IMR-90 (cell line): ENCODE measurements at regions not wholly inside any gene's neighbourhood (a gene's known extent, or its start where the extent isn't known, plus 50 kb on each side); places are given as distances from the start of the nearest gene placed in this dataset.

ENCODE experiments used
- ATAC-seq: fragments of 200-7000 bp; cut with Tn5 transposase; 2 replicates; pipeline ENCODE4 v1.9.1; 2020; ENCODE audit warnings: low read depth, mild to moderate bottlenecking, moderate library complexity
- BruUV-seq: library from RNA; stranded (reverse); fragments of 400-500 nt; replicated peaks from 2 replicates; lab custom pipeline; 2021; lab: Mats Ljungman, UMichigan
- CTCF ChIA-PET: fragments of 300-600 bp; formaldehyde crosslinking; extraction: SDS; loops from one replicate; lab custom pipeline; 2021; ENCODE audit warnings: antibody characterized with exemption; lab: Yijun Ruan, JAX
- POLR2A ChIA-PET: fragments of 300-600 bp; sonication (Branson Sonifier 250); formaldehyde crosslinking; loops from one replicate; lab custom pipeline; 2022; ENCODE audit warnings: antibody characterized with exemption; ENCODE audit not compliant: unreplicated experiment; lab: Charles Lee
- DNase-seq: peaks from one replicate; pipeline ENCODE4 v3.0.0; 2013
- H2AFZ ChIP-seq: replicated peaks from 2 replicates; pipeline ENCODE3; 2013; ENCODE audit warnings: low read length, mild to moderate bottlenecking; ENCODE audit not compliant: poor library complexity
- H2AK5ac ChIP-seq: 2 replicates; pipeline ENCODE4 v1.6.1; 2013; ENCODE audit warnings: low read depth, low read length, inconsistent platforms
- H2AK9ac ChIP-seq: replicated peaks from 2 replicates; pipeline ENCODE3; 2013; ENCODE audit warnings: mild to moderate bottlenecking, low read depth, low read length, moderate library complexity; ENCODE audit not compliant: poor library complexity
- H2BK120ac ChIP-seq: 2 replicates; pipeline ENCODE4 v1.6.1; 2013; ENCODE audit warnings: low read depth, low read length, inconsistent platforms
- H2BK15ac ChIP-seq: 3 replicates; pipeline ENCODE4 v1.6.1; 2013; ENCODE audit warnings: low read depth, low read length, inconsistent platforms
- H2BK20ac ChIP-seq: 2 replicates; pipeline ENCODE4 v1.6.1; 2013; ENCODE audit warnings: low read depth, mild to moderate bottlenecking, inconsistent platforms, low read length, moderate library complexity
- H2BK5ac ChIP-seq: 2 replicates; pipeline ENCODE4 v1.6.1; 2013; ENCODE audit warnings: mild to moderate bottlenecking, low read depth, low read length, inconsistent platforms; ENCODE audit not compliant: poor library complexity, severe bottlenecking
- H3K14ac ChIP-seq: replicated peaks from 2 replicates; pipeline ENCODE4 v1.6.1; 2013; ENCODE audit warnings: low read depth, low read length, inconsistent platforms
- H3K18ac ChIP-seq: 2 replicates; pipeline ENCODE4 v1.6.1; 2013; ENCODE audit warnings: low read depth, low read length, control low read depth
- H3K23ac ChIP-seq: 2 replicates; pipeline ENCODE4 v1.6.1; 2013; ENCODE audit warnings: low read depth, low read length, inconsistent platforms
- H3K27ac ChIP-seq: 2 replicates; pipeline ENCODE4 v1.5.1; 2013; ENCODE audit warnings: mild to moderate bottlenecking, control low read depth, low read length; ENCODE audit not compliant: insufficient read depth
- H3K27me3 ChIP-seq: 2 replicates; pipeline ENCODE4 v1.6.1; 2013; ENCODE audit warnings: low read length; ENCODE audit not compliant: control insufficient read depth, insufficient read depth
- H3K36me3 ChIP-seq: 2 replicates; pipeline ENCODE4 v1.6.1; 2013; ENCODE audit warnings: low read length, mixed read lengths; ENCODE audit not compliant: control insufficient read depth, insufficient read depth
- H3K4ac ChIP-seq: 2 replicates; pipeline ENCODE4 v1.6.1; 2013; ENCODE audit warnings: low read depth, low read length, inconsistent platforms
- H3K4me1 ChIP-seq: 2 replicates; pipeline ENCODE4 v1.6.1; 2013; ENCODE audit warnings: low read length, mixed read lengths; ENCODE audit not compliant: control insufficient read depth, insufficient read depth
- H3K4me2 ChIP-seq: 2 replicates; pipeline ENCODE4 v1.6.1; 2013; ENCODE audit warnings: low read depth, mild to moderate bottlenecking, control low read depth, low read length, moderate library complexity
- H3K4me3 ChIP-seq: 2 replicates; pipeline ENCODE4 v1.5.1; 2013; ENCODE audit warnings: low read depth, mild to moderate bottlenecking, control low read depth, low read length, moderate library complexity; ENCODE audit not compliant: insufficient read depth
- H3K56ac ChIP-seq: 2 replicates; pipeline ENCODE4 v1.6.1; 2013; ENCODE audit warnings: low read length, inconsistent platforms; ENCODE audit not compliant: insufficient read depth; ENCODE audit errors: extremely low read depth
- H3K79me1 ChIP-seq, 2 experiments: 2 replicates each; pipeline ENCODE4 v1.6.1; 2013; ENCODE audit warnings: low read length in 2 of 2, inconsistent platforms in 1 of 2, low read depth in 1 of 2
- H3K9ac ChIP-seq: 2 replicates; pipeline ENCODE4 v1.6.1; 2013; ENCODE audit warnings: low read depth, low read length, control low read depth
- H3K9me1 ChIP-seq: 2 replicates; pipeline ENCODE4 v1.6.1; 2013; ENCODE audit warnings: low read length, inconsistent platforms; ENCODE audit not compliant: insufficient read depth
- H3K9me3 ChIP-seq: 2 replicates; pipeline ENCODE4 v1.6.1; 2013; ENCODE audit warnings: low read length; ENCODE audit not compliant: control insufficient read depth, insufficient read depth
- H4K20me1 ChIP-seq: 2 replicates; pipeline ENCODE4 v1.6.1; 2013; ENCODE audit warnings: low read length, inconsistent platforms; ENCODE audit not compliant: insufficient read depth
- H4K5ac ChIP-seq: 2 replicates; pipeline ENCODE4 v1.6.1; 2013; ENCODE audit warnings: mild to moderate bottlenecking, low read depth, low read length, control low read depth
- H4K8ac ChIP-seq, 2 experiments: 2 replicates each; pipeline ENCODE4 v1.6.1; 2013; ENCODE audit warnings: low read depth in 2 of 2, low read length in 2 of 2, control low read depth in 1 of 2, inconsistent platforms in 1 of 2
- H4K91ac ChIP-seq: 2 replicates; pipeline ENCODE4 v1.6.1; 2013; ENCODE audit warnings: low read depth, low read length, inconsistent platforms; ENCODE audit not compliant: insufficient read depth
- CEBPB ChIP-seq: IDR thresholded peaks from 2 replicates; pipeline ENCODE4 v1.6.1; 2012; ENCODE audit warnings: low read depth, low read length, improper control_type of control experiment
- CTCF ChIP-seq: conservative IDR thresholded peaks from 2 replicates; pipeline ENCODE4 v1.5.1; 2012; ENCODE audit warnings: mild to moderate bottlenecking, low read depth, low read length, improper control_type of control experiment
- FOS ChIP-seq: fragments of 150-350 bp; IDR thresholded peaks from 2 replicates; pipeline ENCODE4 v1.6.1; 2016; ENCODE audit warnings: low read depth, low read length
- MAFK ChIP-seq: IDR thresholded peaks from 2 replicates; pipeline ENCODE4 v1.6.1; 2012; ENCODE audit warnings: low read depth, low read length, improper control_type of control experiment
- MAZ ChIP-seq: IDR thresholded peaks from 2 replicates; pipeline ENCODE4 v1.6.1; 2012; ENCODE audit warnings: low read depth, mild to moderate bottlenecking, low read length, improper control_type of control experiment, moderate library complexity, borderline replicate concordance
- MXI1 ChIP-seq: IDR thresholded peaks from 2 replicates; pipeline ENCODE4 v1.6.1; 2012; ENCODE audit warnings: low read depth, mild to moderate bottlenecking, low read length, moderate library complexity, borderline replicate concordance
- NFE2L2 ChIP-seq: fragments of 150-350 bp; IDR thresholded peaks from 2 replicates; pipeline ENCODE4 v1.6.1; 2016; ENCODE audit warnings: low read depth, mild to moderate bottlenecking, low read length
- POLR2A ChIP-seq: IDR thresholded peaks from 2 replicates; pipeline ENCODE4 v1.6.1; 2012; ENCODE audit warnings: mild to moderate bottlenecking, low read depth, low read length
- RCOR1 ChIP-seq: IDR thresholded peaks from 2 replicates; pipeline ENCODE4 v1.6.1; 2012; ENCODE audit warnings: mild to moderate bottlenecking, low read length, improper control_type of control experiment; ENCODE audit not compliant: insufficient replicate concordance
- SMC3 ChIP-seq: fragments of 150-350 bp; IDR thresholded peaks from 2 replicates; pipeline ENCODE4 v1.6.1; 2016; ENCODE audit warnings: low read depth, mild to moderate bottlenecking, antibody characterized with exemption, low read length, moderate library complexity
- USF2 ChIP-seq: fragments of 150-350 bp; IDR thresholded peaks from 2 replicates; pipeline ENCODE4 v1.6.1; 2017; ENCODE audit warnings: mild to moderate bottlenecking, antibody characterized with exemption, low read length, low read depth
- WGBS, 2 experiments: methylation state at CpG; one replicate each; pipeline versions ENCODE4 v1.1.5 to v1.1.7; 2013; ENCODE audit warnings: missing lambda C conversion rate in 2 of 2; ENCODE audit not compliant: insufficient read length in 1 of 2; ENCODE audit errors: extremely low coverage in 2 of 2; 5-methylcytosine and 5-hydroxymethylcytosine counted together
- dilution Hi-C: fragments of 300-500 bp; cut with HindIII; formaldehyde crosslinking; loops from one replicate; pipeline ENCODE4 v1.14.3; 2018; ENCODE audit warnings: low sequenced_read_pairs; ENCODE audit not compliant: unreplicated experiment
- in situ Hi-C: fragments of 300-500 bp; cut with MboI; formaldehyde crosslinking; loops from 3 replicates; pipeline ENCODE4 v1.14.3; 2019; ENCODE audit warnings: low sequenced_read_pairs, inconsistent platforms, mixed read lengths
- intact Hi-C: fragments of 100-400 bp; cut with micrococcal nuclease; formaldehyde crosslinking; loops from 2 replicates; pipeline ENCODE4 v1.10.0; 2022

- 40% methylated on average over 1 of the region's 5 CpGs; no CpG with 5 or more reads in 1 of the 2 experiments for WGBS, 2 experiments
- DNase-seq: no peak
- ATAC-seq: no peak
- no peak overlapping the region for H2BK15ac ChIP-seq
- TF ChIP-seq FOS (no peak), MAZ (no peak), CTCF (no peak), CEBPB (no peak), POLR2A (no peak), USF2 (no peak), NFE2L2 (no peak), MXI1 (no peak), RCOR1 (no peak), MAFK (no peak), SMC3 (no peak)
- H3K9me1 ChIP-seq: no peaks in the 10 kb centered on the region
- no TSS peak for BruUV-seq
- no peak overlapping the region for H3K4me2 ChIP-seq
- CTCF ChIA-PET: no interaction called here
- H2BK120ac ChIP-seq: no peak overlapping the region
- no peak overlapping the region for H2BK20ac ChIP-seq
- no peak overlapping the region for H3K4ac ChIP-seq
- no peak overlapping the region for H2BK5ac ChIP-seq
- no peak overlapping the region for H3K18ac ChIP-seq
- H3K23ac ChIP-seq: no peak overlapping the region
- no peak overlapping the region for H2AFZ ChIP-seq
- no peak overlapping the region for H4K5ac ChIP-seq
- in situ Hi-C loops (no loop called here), dilution Hi-C loops (no loop called here), intact Hi-C loops (no loop called here)
- H2AK9ac ChIP-seq: no peak overlapping the region
- no peaks in the 10 kb centered on the region for H3K36me3 ChIP-seq
- no peak overlapping the region for H3K4me3 ChIP-seq
- H4K8ac ChIP-seq: no peak overlapping the region
- no peak overlapping the region for H2AK5ac ChIP-seq
- H4K91ac ChIP-seq: no peak overlapping the region
- no peak overlapping the region for H3K56ac ChIP-seq
- no peaks in the 10 kb centered on the region for H3K79me1 ChIP-seq
- H3K4me1 ChIP-seq: peaks cover 5% of the 10 kb centered on the region; the same call in 1 of the 2 replicates
- H3K27me3 ChIP-seq: no peaks in the 10 kb centered on the region; the same call in 1 of the 2 replicates
- no peak overlapping the region for H3K9ac ChIP-seq
- no peaks in the 10 kb centered on the region for H4K20me1 ChIP-seq
- POLR2A ChIA-PET: no interaction called here
- no peak overlapping the region for H3K27ac ChIP-seq
- H3K14ac ChIP-seq: no peak overlapping the region
- H3K9me3 ChIP-seq: no peaks in the 10 kb centered on the region
Measured at GRCh38 chr12:105825141-105825540, 313.6 kb downstream of the NUAK1 start.
